ENCODE measurements at regions not wholly inside any gene's neighbourhood (a gene's known extent, or its start where the extent isn't known, plus 50 kb on each side); places are given as distances from the start of the nearest gene placed in this dataset.

DNA sequence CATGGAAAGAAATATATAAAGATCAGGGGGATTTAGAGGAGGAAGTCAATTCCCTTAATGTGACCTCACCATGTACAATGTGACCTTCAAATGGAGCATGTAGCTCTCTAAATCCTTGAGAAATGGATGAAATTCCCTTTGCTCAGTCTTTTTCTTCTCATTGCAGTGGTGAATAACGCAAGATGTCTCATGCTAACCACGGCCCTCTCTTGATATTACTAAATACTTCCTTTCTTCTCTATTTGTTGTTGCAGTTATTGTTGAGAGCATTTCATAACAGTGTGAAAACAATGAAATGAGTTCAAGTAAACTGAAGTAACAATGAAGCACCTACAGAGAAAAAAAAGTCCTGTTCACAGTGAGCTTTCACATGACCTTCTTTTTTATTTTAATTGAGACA is 55.6 kb downstream of the ZNF281 start:
- Histone ChIP-seq H3K14ac (ENCODE audit: insufficient read length) (no peak overlapping the region), H3K4me1 (replicated peaks in 1 of 4; ENCODE audit: control insufficient read depth in 3 of 4, insufficient read depth in 4 of 4, low read length in 3 of 4) (peaks cover 0 to 6% (median 2%) of the 10 kb centered on the region in 4 experiments; a peak in 3 of 7 replicates), H2BK12ac (ENCODE audit: low read depth, low read length) (no peak overlapping the region), H3K4me2 (ENCODE audit: insufficient read depth in 1 of 2, low read depth in 2 of 2, low read length in 2 of 2) (no peak overlapping the region), H3K36me3 (ENCODE audit: control insufficient read depth in 2 of 4, insufficient read depth in 4 of 4, low read length in 3 of 4) (no peaks in the 10 kb centered on the region), H2BK15ac (ENCODE audit: low read length) (no peak overlapping the region), H3K56ac (replicated peaks; ENCODE audit: insufficient read length, low read depth, low read length) (no peak overlapping the region), H2BK120ac (replicated peaks; ENCODE audit: low read depth, low read length) (no peak overlapping the region), H3K79me1 (ENCODE audit: low read depth, low read length) (no peaks in the 10 kb centered on the region), H4K5ac (ENCODE audit: insufficient read length, low read depth, low read length) (no peak overlapping the region), H2BK5ac (ENCODE audit: low read depth, low read length) (no peak overlapping the region), H3K23me2 (ENCODE audit: low read depth, low read length) (no peaks in the 10 kb centered on the region), H3K79me2 (ENCODE audit: control insufficient read depth in 1 of 2, insufficient read depth in 2 of 2, low read length in 2 of 2) (no peaks in the 10 kb centered on the region), H3K18ac (ENCODE audit: extremely low read depth, low read length) (no peak overlapping the region), H3K9ac (replicated peaks in 1 of 4; ENCODE audit: extremely low read depth in 1 of 4, low read depth in 3 of 4, low read length in 3 of 4) (no peak overlapping the region), H3K4me3 (ENCODE audit: extremely low read depth in 1 of 4, insufficient read depth in 2 of 4, low read depth in 3 of 4, low read length in 4 of 4) (no peak overlapping the region), H3K23ac (ENCODE audit: insufficient read length) (no peak overlapping the region), H4K20me1 (replicated peaks in 1 of 2; ENCODE audit: control insufficient read depth in 1 of 2, insufficient read depth in 2 of 2, low read length in 2 of 2) (no peaks in the 10 kb centered on the region), H3K9me3 (ENCODE audit: insufficient read depth in 2 of 2, low read depth in 1 of 2, low read length in 1 of 2) (no peaks in the 10 kb centered on the region), H4K8ac (ENCODE audit: extremely low read depth, insufficient read depth, low read length) (no peak overlapping the region; the same call in 1 of the 2 replicates), H4K91ac (replicated peaks; ENCODE audit: insufficient read length, low read length) (no peak overlapping the region), H3K4ac (replicated peaks; ENCODE audit: insufficient read length, low read depth, low read length) (no peak overlapping the region), H2BK20ac (ENCODE audit: low read length) (no peak overlapping the region), H2AK5ac (ENCODE audit: low read depth, low read length) (no peak overlapping the region), H2AFZ (ENCODE audit: low read length) (no peak overlapping the region), H3K27ac (ENCODE audit: low read depth, low read length) (no peak overlapping the region), H3K27me3 (replicated peaks in 1 of 4; ENCODE audit: control insufficient read depth in 3 of 4, extremely low read depth in 1 of 4, insufficient read depth in 3 of 4, low read length in 3 of 4) (no peaks in the 10 kb centered on the region)
- TF ChIP-seq CBX5 (IDR thresholded peaks at IDR 0.05; ENCODE audit: low read depth, low read length) = no peak
- TF ChIP-seq POLR2AphosphoS5 (IDR thresholded peaks at IDR 0.05; ENCODE audit: low read depth, low read length) = no peak
- TF ChIP-seq CHD2 (IDR thresholded peaks at IDR 0.05; ENCODE audit: low read length) = no peak
- ChIA-PET POLR2A (ENCODE audit: partially characterized antibody) (interaction anchor here (0.8 to 3.6 kb wide), 2 partner anchors 10 to 11 kb away, joined by 3 to 32 read pairs; no protein-coding TSS in a partner anchor), CTCF (ENCODE audit: partially characterized antibody) (interaction anchor here (0.5 to 4.1 kb wide), 5 partner anchors 11 to 1665 kb away, joined by 3 to 17 read pairs (median 4); no protein-coding TSS in a partner anchor)
- no peak for DNase-seq (ENCODE audit: low read depth in 1 of 2, low spot score in 2 of 2)
- WGBS, 2 experiments (ENCODE audit: extremely low coverage in 1 of 2, insufficient coverage in 1 of 2, insufficient read length in 1 of 2, insufficient replicate concordance in 2 of 2, low coverage in 1 of 2, low lambda C conversion rate in 2 of 2, missing lambda C conversion rate in 1 of 2) = 83% methylated on average over 2 of the region's 2 CpGs; no CpG with 5 or more reads in 1 of the 2 experiments
- FAIRE-seq = no peak

Measured in H1 (cell line).